HG03025 (cell line): ENCODE measurements at regions not wholly inside any gene's neighbourhood (a gene's known extent, or its start where the extent isn't known, plus 50 kb on each side); places are given as distances from the start of the nearest gene placed in this dataset.
A peak's percentile ranks its signal among the peaks of the same experiment; 100 is the strongest.

Experiments
- ATAC-seq: cut with Tn5 transposase; IDR thresholded peaks from one replicate; pipeline ENCODE4 v1.9.1; 2021; ENCODE audit warnings: mild to moderate bottlenecking, moderate library complexity; ENCODE audit not compliant: unreplicated experiment, low FRiP score

DNA sequence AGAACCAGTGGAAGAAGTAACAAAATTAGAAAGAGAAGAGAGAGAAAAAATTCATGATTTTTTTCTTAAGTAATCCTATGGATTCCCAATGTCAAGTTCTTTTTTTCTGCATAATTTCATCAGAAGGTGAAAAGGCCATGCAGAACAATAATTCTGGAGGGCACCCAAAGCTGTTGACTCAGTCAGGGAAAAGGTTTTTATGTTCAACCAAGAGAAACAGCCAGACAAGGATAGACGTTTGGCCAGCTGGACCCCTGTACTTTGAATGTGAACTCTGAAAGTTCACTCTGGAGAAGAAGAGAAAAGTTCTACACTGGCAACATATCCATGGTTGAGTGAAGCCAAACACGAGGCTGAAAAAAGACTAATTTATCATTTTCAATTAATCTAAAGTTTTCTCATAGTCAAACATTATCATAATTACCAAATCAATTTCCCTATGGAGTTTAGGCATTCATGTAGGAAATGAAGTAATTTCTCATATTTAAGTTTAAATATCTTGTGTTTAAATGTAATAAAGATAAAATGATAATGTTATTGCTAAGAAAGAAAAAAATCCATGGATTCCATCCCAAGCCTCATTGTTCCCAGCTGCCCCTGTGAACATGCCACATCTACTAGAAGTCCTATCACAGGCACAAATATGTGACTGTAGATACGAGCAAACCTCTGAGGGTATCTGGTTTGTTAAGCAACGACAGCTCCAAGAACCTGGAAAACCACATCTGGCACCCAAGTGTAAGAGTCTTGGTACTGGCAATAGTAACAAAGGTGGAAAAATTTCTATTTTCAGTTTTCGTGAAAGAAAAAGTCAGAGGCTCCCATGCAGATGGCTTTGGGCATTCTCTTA is 742.7 kb upstream of the ACVR2A start:
- no peak for ATAC-seq

DNA sequence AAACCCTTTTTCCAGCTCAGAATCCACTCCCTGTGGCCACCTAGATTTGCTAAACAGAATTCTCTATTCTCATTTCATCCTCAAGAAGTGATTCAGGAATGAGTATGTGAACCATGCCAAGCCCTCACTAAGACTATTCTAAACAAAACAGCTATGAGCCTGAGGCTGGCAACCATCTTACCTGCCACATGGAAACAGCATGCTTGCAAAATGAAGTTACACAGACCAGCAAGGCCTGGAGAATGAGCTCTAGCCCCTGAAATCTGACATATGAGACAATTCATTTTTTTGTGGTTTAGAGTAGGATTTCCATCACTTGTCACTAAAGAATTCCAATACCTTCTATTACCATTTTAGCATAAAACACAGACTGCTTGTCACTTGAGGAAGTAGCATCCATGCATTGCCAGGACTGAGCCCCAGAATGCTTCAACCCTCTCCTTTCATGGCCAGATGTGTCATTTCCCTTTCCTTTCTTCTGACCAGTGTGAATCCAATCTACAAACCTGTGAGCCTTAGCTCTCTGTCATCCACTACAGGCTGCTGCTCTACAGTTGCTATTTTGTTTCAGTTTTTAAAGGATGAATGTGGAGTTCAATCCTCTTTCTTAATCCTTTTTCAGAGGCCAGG is 744.3 kb upstream of the ACVR2A start:
- no peak for ATAC-seq

- ATAC-seq = no peak
Observed at GRCh38 chr2:147099845-147100244, 745.0 kb upstream of the ACVR2A start.

DNA sequence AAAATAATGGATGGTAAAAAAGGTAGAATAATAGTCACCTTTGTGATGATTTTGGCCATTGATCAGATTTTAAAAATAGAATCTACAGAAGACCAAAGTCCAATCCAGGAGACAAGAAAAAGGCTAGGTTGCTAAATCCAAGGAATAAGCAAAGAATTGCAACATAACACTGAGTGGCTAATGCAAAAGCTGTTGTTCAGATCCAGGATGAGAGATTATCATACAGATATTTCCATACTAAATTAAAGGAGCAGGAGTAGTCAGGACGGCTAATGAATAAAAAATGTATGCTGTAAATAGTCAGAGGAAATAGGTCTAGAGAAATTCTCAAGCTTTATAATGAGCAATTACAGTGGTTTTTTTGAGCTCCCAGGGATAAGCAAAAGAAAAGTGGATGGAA is 745.9 kb upstream of the ACVR2A start:
- ATAC-seq = no peak

DNA sequence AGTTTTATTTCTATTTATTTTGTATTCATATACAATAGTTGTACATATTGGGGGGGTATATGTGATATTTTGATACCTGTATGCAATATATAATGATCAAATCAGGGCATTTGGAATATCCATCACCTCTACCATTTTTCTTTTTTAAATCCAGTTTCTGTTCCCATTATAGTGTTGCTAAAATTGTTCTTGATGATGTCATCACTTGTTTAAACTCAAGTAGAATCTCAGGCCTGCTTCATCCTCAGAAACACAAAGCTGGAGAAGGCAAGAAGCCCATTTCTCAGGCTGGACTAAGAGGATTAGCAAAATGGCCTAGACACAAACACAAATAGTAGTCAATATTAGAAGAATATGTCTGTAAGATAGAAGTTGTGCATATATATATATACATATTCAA is 747.1 kb upstream of the ACVR2A start:
- ATAC-seq = no peak

GRCh38 chr2:147096671-147097070 is 748.2 kb upstream of the ACVR2A start:
- ATAC-seq = no peak

- no peak for ATAC-seq
Observed at GRCh38 chr2:147095376-147095775, 749.5 kb upstream of the ACVR2A start.

GRCh38 chr2:147094077-147094476 is 750.8 kb upstream of the ACVR2A start:
- ATAC-seq = no peak

GRCh38 chr2:147092266-147092665 is 752.6 kb upstream of the ACVR2A start:
- ATAC-seq = no peak

DNA sequence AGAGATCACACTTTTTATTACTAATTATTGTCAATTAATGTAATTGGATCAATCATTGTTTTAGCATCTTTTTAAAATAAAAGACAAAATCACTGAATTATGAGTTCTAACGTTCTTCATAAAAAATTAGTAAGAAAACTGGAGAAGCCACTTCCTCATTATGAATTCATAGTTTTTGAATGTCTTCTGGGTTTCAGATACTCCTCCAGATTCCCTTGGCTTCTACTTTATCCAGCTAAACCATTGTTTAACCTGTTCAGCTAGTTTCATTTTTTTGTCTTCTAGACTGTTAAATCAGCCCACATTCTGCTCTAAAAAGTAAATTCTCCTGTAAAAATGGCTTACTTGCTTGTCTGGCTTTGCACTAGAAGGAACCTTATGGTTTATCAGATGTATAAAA is 753.4 kb upstream of the ACVR2A start:
- no peak for ATAC-seq

- no peak for ATAC-seq
Observed at GRCh38 chr2:147088871-147089270, 756.0 kb upstream of the ACVR2A start.

- ATAC-seq = no peak
Observed at GRCh38 chr2:147086715-147087114, 758.1 kb upstream of the ACVR2A start.

DNA sequence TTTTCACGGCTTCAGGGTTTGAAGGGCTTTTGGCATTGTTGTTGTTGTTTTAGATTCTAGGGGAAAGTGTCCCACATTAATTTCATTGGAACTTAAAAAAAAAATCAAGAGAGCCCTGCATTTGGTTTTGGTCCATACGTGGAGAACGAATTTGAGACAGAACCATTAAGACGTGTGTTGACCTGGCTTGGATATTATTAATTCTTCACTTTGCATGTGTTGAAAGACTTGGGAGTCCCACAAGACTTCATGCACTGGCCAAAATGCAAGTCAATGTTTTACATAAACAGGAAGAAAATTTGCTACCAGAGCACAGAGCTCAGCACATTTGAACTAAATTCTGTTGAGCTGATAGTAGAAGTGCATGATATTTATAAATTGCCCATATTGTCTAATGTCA is 761.2 kb upstream of the ACVR2A start:
- ATAC-seq = no peak

DNA sequence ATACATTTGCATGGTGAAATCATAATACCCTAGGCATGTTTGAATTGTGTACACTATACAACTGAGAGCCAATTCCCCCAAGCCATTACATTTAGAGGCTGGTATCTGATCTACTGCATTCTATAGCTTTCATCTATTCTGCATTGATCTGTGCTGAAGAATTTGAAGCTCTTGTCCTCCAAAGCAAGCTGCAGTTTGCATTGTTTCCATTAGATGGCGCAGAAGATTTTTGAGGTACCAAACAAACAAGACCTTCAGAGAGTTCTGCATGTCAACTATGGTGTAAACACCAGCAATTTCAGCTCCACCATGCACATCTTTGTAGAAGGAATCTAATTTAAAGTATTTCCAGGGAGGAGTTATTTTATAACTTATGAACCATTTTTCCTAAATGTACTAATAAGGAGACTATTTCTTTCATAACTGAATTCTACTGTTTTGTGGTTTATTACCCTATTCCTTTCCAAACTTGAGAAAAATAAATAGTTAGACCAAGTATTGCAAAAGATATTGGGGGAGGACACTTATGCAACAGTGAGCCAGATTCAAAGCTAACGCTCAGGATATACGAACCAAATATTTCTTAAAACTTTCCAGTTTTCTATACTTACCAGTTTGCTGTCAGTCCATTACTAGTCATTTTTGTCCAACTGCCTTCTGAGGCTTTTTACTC is 761.8 kb upstream of the ACVR2A start:
- peak; percentile 92 for ATAC-seq

- ATAC-seq = no peak
Observed at GRCh38 chr2:147081831-147082230, 763.0 kb upstream of the ACVR2A start.

DNA sequence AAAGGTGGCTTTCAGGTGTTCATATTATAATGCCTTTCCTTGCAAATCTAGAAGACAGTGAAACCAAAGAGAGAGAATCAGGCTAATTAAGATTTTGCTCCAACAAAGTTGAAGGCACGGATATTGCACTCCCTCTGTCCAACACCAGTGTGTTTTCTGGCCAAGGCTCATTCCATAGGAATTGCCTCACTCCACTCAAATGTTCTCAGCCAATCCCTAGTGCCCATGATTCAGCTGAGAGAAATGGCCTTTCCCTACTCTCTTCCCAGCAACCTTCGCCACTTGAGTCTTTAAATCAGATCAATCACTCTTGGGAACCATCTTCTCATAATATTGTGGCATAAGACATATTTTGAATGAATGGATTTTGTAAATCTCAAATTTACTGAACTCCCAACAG is 768.2 kb upstream of the ACVR2A start:
- no peak for ATAC-seq

- no peak for ATAC-seq
Observed at GRCh38 chr2:147068071-147068470, 776.8 kb upstream of the ACVR2A start.

DNA sequence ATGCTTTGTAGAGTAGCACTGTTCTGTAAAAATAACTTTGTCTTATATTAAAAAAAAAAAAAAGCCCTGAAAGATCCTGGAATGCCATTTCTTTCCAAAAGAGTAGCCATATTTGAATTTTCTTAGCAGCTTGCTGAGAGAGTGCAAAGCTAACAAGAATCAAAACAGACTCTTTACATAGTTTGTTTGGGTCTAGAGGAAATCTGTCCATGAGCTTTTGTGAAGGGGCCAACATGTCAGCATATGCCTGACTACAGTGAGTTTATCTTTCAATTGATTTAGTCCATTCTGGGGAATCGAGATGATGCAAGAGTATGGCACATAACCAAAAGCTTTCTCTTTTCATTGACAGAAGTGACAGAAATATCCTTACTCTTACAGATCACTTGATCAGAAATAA is 777.7 kb upstream of the ACVR2A start:
- ATAC-seq = no peak

DNA sequence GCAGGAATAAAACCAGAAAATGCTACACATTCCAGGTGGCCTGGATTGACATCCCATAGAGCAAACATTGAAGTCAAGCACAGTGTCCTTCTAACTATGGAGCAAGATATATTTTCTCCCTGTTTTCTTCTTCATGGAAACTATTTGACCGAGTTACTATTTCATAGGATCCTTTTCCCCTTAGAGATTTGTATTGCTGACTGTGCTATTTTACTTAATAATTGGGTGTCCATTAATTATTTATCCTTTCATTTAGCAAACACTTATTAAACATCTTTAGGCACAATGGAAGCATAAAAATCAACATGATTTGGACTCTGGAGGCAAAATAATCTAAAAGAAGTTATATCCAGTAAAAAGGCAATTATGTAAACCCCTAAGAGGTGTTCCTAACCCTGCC is 782.8 kb upstream of the ACVR2A start:
- ATAC-seq = no peak

- ATAC-seq = no peak
Observed at GRCh38 chr2:147061269-147061668, 783.6 kb upstream of the ACVR2A start.

- ATAC-seq = no peak
Observed at GRCh38 chr2:147057892-147058490, 786.8 kb upstream of the ACVR2A start.
